ENCODE measurements at regions not wholly inside any gene's neighbourhood (a gene's known extent, or its start where the extent isn't known, plus 50 kb on each side); places are given as distances from the start of the nearest gene placed in this dataset.

DNA sequence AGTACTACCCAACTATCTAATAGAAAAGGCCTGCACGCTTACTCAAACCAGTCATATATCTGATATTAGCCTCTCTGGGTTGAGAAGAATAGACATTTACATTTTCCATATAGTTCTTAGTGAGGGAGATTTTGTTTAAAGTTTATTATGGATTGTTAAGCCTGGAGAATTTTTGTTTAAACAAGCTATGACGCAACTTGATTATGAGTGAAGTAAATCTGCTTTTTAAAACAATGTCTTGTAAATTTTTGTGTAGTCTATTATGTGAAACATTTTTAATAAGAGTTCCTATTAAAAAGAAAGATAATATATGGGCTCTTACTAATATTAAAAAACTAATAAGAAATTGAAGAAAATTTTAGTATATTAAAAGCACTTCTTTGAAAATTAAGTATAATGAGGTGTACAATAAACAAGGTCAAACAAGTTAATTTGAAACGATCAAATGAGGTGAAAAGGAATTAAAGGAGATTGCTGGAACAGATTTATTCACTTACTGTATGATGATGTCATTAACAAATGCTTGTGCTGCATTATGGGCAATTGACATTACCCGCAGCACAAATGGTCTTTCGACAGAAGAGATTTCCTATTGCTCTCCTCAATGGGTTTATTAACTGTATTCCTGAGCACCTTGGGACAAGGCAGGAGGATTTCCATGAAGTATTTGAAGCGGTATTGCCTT, 229.2 kb upstream of the SMIM21 start:
- intact Hi-C loops (cut with DNase I; ENCODE audit: low total_unique reads) (no loop called here), in situ Hi-C loops (cut with MboI; ENCODE audit: low sequenced_read_pairs in 4 of 4) (no loop called here)
- DNase-seq (no peak), ATAC-seq (no peak)
- H3K4me1 ChIP-seq = no peaks in the 10 kb centered on the region
- peaks cover 0 to 9% (median 3%) of the 10 kb centered on the region in 3 donors for H3K9me3 ChIP-seq
- no peak overlapping the region for H3K4me3 ChIP-seq
- H3K36me3 ChIP-seq = no peaks in the 10 kb centered on the region
- TF ChIP-seq, protein P1, sequence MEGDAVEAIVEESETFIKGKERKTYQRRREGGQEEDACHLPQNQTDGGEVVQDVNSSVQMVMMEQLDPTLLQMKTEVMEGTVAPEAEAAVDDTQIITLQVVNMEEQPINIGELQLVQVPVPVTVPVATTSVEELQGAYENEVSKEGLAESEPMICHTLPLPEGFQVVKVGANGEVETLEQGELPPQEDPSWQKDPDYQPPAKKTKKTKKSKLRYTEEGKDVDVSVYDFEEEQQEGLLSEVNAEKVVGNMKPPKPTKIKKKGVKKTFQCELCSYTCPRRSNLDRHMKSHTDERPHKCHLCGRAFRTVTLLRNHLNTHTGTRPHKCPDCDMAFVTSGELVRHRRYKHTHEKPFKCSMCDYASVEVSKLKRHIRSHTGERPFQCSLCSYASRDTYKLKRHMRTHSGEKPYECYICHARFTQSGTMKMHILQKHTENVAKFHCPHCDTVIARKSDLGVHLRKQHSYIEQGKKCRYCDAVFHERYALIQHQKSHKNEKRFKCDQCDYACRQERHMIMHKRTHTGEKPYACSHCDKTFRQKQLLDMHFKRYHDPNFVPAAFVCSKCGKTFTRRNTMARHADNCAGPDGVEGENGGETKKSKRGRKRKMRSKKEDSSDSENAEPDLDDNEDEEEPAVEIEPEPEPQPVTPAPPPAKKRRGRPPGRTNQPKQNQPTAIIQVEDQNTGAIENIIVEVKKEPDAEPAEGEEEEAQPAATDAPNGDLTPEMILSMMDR (IDR thresholded peaks at IDR 0.05 in 4 of 5, conservative IDR thresholded peaks at IDR 0.05 in 1 of 5) = no peak
- TF ChIP-seq POLR2A (IDR thresholded peaks at IDR 0.05) = no peak
- H3K27me3 ChIP-seq = no peaks in the 10 kb centered on the region
- no peak overlapping the region for H3K27ac ChIP-seq

DNA sequence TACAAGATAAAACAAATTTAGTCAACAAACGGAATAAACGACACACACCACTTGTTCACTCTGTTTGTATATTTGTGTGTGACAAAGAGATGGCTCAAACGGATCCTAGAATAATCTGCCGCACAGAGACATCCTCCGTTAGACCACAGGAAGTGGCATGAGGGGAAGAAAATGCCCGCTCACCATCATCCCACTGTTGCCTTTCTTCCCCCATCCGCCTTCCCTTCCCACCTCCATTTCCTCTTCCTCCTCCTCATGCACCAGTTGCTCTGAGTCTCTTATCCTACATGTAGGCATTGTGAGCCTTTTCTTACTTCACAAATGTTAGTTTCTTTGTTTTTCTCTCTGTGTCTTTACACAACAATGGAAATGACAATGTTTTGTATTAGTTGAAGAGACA, 228.5 kb upstream of the SMIM21 start:
- peaks cover 0 to 9% (median 3%) of the 10 kb centered on the region in 3 donors for H3K9me3 ChIP-seq
- no peaks in the 10 kb centered on the region for H3K27me3 ChIP-seq
- no peak for ATAC-seq
- no peak overlapping the region for H3K4me3 ChIP-seq
- intact Hi-C loops (cut with DNase I; ENCODE audit: low total_unique reads) = no loop called here
- TF ChIP-seq, protein P1 (IDR thresholded peaks at IDR 0.05 in 4 of 5, conservative IDR thresholded peaks at IDR 0.05 in 1 of 5) = no peak
- no peak for TF ChIP-seq POLR2A (IDR thresholded peaks at IDR 0.05)
- H3K36me3 ChIP-seq = no peaks in the 10 kb centered on the region
- no peaks in the 10 kb centered on the region for H3K4me1 ChIP-seq
- DNase-seq = no peak
- no peak overlapping the region for H3K27ac ChIP-seq
- in situ Hi-C loops (cut with MboI; ENCODE audit: low sequenced_read_pairs in 4 of 4) = no loop called here

DNA sequence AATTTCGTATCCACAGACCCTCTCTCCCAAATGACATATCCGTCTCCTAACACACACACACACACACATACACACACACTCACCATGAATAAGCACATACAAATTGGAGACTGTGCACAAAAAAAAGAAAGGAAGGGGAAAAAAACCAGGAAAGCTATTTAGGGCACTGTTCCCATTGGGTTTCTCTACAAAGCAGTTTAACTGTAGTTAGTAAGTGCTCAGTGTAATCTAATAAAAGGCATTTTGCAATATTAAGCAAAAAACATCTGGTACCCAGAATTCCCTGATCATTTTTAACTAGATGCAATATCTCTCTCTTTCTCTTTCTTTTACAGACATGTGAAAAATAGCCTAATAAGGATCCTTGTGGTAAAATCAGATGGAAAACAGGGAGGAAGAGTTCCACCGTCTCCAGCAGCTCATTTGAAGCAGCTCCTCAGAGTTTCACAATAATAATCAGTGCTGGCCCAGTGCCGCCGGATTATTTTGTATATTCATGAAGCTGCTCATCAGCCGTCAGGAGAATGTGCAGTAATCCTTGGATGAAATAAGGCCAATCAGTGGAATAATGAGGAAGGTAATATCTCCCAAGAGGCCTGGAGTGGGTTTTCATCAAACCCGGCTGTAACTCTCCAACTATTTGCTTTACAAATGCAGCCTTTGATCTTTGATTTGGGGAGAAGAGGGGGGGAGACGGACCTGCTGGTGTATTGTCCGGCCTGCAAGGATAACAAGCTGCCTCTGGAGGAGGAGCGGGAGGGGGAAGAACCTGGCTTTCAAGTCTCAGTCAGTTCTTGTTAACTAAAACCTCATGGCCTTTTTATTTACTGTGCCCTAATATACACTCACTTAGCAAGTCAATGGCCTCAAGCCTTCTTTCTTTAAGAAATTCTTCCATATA, 227.6 kb upstream of the SMIM21 start:
- H3K36me3 ChIP-seq = no peaks in the 10 kb centered on the region
- no peak overlapping the region for H3K27ac ChIP-seq
- no peaks in the 10 kb centered on the region for H3K9me3 ChIP-seq
- intact Hi-C loops (cut with DNase I; ENCODE audit: low total_unique reads) = no loop called here
- DNase-seq (no peak), ATAC-seq (no peak)
- H3K27me3 ChIP-seq = no peaks in the 10 kb centered on the region
- TF ChIP-seq, protein P1 (IDR thresholded peaks at IDR 0.05 in 4 of 5, conservative IDR thresholded peaks at IDR 0.05 in 1 of 5) = no peak
- TF ChIP-seq POLR2A (IDR thresholded peaks at IDR 0.05) = no peak
- no peaks in the 10 kb centered on the region for H3K4me1 ChIP-seq
- no peak overlapping the region for H3K4me3 ChIP-seq
- in situ Hi-C loops (cut with MboI; ENCODE audit: low sequenced_read_pairs in 4 of 4) = no loop called here

DNA sequence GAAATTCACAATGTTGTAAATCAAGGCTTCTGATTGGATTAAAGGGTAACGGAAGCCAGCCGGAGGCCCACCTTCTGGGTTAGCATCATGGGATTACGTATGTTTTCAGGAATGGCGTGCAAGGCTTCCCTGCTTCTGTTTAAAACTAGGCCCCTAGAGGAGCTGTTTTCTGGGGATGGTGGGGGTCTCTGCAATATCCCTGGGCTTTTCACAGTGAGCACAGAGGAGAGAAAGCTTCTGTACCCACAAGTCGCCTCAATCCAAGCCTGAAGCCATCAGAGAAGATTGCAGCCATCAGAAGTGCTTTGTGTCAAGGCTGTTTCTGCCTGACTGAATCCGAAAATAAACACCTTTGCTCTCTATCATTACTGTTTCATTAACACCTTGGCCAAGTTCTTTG, 226.9 kb upstream of the SMIM21 start:
- Histone ChIP-seq H3K4me3 (no peak overlapping the region), H3K4me1 (no peaks in the 10 kb centered on the region), H3K27me3 (no peaks in the 10 kb centered on the region), H3K9me3 (no peaks in the 10 kb centered on the region), H3K36me3 (no peaks in the 10 kb centered on the region), H3K27ac (no peak overlapping the region)
- ATAC-seq (no peak), DNase-seq (no peak)
- intact Hi-C loops (cut with DNase I; ENCODE audit: low total_unique reads) (no loop called here), in situ Hi-C loops (cut with MboI; ENCODE audit: low sequenced_read_pairs in 4 of 4) (no loop called here)
- no peak for TF ChIP-seq POLR2A (IDR thresholded peaks at IDR 0.05)
- TF ChIP-seq, protein P1 (IDR thresholded peaks at IDR 0.05 in 4 of 5, conservative IDR thresholded peaks at IDR 0.05 in 1 of 5) = no peak
